HG03378 (cell line): ENCODE measurements at regions not wholly inside any gene's neighbourhood (a gene's known extent, or its start where the extent isn't known, plus 50 kb on each side); places are given as distances from the start of the nearest gene placed in this dataset.

Experiments used
- ATAC-seq: cut with Tn5 transposase; IDR thresholded peaks from one replicate; pipeline ENCODE4 v1.9.1; 2021; ENCODE audit warnings: mild to moderate bottlenecking, moderate library complexity; ENCODE audit not compliant: unreplicated experiment

DNA sequence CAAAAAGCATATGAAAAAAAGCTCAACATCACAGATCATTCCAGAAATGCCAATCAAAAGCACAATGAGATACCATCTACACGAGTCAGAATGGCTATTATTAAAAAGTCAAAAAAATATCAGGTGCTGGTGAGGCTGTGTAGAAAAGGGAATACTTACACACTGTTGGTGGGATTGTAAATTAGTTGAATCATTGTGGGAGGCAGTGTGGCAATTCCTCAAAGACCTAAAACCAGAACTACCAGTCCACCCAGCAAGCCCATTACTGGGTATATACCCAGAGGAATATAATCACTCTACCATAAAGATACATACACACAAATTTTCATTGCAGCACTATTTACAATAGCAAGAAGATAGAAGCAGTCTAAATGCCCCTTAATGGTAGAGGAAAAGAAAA is 529.9 kb downstream of the SLITRK1 start:
- no peak for ATAC-seq

- ATAC-seq = no peak
These were observed 531.7 kb downstream of the SLITRK1 start for GRCh38 chr13:83350569-83350968.

DNA sequence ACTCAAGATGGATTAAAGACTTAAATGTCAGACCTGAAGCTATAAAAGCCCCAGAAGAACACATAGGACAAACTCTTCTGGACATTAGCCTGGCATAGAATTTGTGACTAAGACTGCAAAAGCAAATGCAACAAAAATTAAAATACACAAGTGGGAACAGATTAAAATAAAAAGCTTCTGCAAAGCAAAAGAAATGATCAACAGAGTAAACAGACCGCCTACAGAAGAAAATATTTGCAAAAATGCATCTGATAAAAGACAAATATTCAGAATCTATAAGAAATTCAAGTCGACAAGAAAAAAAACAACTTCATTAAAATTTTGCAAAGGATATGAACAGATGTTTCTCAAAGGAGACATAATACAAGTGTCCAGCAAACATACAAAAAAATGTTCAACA is 537.8 kb downstream of the SLITRK1 start:
- ATAC-seq = no peak

- ATAC-seq = no peak
These were observed 542.1 kb downstream of the SLITRK1 start for GRCh38 chr13:83340170-83340569.

DNA sequence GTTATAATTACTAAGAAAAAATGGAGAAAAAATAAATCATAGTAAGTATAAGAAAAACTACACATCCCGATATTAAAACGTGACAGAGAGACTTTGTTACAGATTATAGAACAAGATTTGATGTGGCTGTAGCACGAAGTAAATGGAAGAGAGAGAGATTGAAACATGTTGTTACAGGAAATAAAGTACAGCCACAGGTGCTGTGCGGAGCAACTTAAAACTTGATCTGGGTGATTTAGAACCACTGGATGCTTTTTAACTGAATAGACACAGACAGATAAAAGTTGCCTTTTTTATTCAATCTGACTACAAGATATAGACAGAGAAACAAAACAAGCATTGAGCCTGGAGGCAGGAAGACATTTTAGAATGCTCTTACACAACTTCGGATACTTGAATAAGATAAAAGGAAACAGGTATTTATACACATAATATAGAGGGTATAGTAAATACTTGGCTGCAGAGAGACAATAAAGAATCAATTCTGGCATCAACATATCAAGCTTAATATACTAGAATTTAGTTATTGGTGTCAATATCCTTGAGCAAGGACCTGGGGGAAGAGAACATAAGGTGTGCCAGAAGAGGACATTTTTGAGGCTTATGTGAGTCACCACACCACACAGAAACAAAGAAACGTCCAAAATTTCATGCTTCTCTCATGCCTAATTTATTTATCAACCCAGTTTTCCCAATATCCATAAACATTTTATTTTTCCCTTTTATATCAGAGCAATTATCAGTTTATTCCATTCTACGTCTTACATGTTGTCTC is 548.5 kb downstream of the SLITRK1 start:
- ATAC-seq = no peak

DNA sequence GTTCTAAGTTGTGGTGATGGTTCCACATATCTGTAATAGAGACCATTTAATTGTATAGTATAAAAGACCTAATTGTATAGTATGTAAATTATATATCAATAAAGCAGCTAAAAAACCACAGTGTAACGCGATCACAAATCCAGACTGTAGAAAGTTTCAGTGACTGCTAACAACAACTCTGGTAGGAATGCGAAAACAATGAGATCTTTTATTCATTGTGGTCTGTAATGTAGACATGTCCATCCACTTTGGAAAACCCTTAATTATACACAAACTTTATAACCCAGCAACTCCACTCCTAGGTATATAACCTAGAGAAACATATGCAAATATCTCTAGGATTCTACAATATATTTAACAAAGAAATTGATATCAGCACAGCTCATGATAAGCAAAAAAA is 549.5 kb downstream of the SLITRK1 start:
- ATAC-seq = no peak

- ATAC-seq = no peak
These were observed 555.2 kb downstream of the SLITRK1 start for GRCh38 chr13:83327091-83327490.

- no peak for ATAC-seq
These were observed 557.0 kb downstream of the SLITRK1 start for GRCh38 chr13:83325125-83325853.

GRCh38 chr13:83311886-83312577 is 570.2 kb downstream of the SLITRK1 start:
- no peak for ATAC-seq

DNA sequence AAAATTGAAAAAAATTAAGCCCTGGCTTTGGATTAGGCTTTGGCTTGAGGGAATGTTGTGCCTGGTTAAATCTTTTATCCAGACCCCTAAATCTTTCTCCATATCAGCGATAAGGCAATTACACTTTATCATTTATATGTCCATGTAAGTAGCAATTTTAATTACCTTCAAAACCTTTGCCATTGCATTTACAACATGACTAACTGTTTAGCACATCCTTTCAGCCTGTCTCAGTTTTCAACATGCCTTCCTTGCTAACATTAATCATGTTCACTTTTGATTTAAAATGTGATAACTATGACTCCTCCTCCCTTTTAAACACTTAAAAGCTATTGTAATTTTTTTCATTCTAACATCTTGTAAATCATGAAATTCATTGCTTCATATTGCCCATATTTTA is 583.7 kb downstream of the SLITRK1 start:
- no peak for ATAC-seq

GRCh38 chr13:83297586-83298290 is 584.5 kb downstream of the SLITRK1 start:
- no peak for ATAC-seq

- ATAC-seq = no peak
These were observed 586.6 kb downstream of the SLITRK1 start for GRCh38 chr13:83295686-83296085.

DNA sequence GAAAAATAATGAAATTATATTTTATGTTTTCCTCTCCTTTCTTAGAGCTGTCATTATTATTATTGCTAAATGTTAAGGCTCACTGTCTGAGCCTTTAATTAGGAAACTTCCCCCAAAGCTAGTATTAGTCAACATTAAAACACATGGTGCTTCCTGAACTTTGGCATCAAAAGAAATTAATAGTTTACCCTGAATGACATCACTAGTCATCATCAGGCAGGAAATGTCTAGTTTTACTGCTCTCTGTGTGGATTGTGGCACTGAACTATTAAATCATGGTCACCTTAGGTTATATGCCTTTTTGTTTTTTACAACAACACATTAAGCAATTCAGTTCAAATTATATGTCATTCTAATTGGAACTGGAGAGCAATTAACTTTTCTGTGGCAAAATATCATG is 595.5 kb downstream of the SLITRK1 start:
- ATAC-seq = no peak

DNA sequence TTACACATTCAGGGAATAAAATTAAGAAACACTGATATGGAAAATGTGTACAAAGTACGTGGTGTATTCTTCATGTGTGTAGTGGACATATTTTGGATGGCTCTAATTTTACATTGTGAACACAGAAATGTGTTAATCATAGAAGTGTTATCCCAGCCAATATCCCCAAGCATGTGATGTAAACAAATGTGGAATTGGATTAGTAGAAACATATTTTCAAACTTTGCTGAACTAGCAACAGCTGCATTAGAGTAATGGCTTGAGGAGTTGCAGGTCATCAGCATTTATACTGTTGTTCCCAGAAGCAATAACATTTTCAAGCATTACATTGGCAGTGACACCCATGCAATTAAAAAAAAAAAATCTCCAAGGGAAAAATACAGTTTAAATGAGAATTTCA is 600.6 kb downstream of the SLITRK1 start:
- no peak for ATAC-seq

DNA sequence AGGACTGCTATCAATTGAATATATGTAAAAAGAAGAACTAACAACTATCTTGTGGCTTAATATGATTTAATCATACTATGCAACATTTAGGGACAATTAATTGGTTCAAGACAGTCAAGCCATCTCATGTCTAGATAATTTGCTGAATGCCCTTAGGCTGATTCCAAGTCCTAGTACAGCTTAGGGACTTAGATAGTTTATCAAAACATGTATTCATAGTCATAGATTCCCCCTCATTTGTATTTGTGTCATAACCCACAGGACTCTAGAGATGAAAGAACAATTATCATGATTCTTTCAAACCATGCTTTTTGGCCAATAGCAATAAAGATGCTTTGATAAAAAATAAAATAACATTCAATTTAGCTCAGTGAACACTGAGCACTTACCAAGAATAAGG is 607.6 kb downstream of the SLITRK1 start:
- ATAC-seq = no peak

DNA sequence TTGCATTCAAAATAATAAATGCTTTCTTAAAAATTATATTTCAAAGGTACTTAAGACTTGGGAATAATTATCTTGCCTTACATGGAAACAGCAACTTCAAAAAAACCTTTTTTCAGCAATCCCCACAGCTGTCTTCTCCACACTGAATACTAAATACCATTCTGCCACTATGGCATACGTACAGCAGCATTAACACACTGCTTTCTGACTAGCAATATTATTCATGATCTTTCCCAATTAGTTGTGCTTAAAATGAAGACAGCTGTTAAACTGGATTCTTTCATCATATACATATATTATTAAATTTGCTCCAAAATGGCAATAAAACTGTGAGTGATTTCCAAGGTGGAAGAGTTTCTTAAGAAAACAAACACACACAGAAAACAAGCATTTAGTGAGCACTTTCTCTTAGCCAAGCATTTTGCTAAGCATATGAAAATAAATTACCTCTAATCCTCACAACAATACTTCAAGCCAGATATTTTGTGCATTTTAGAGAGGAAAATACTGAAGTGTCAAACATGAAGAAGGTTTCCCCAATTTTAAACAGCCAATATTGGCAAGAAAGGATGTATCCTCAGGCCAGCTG is 609.5 kb downstream of the SLITRK1 start:
- ATAC-seq = no peak

DNA sequence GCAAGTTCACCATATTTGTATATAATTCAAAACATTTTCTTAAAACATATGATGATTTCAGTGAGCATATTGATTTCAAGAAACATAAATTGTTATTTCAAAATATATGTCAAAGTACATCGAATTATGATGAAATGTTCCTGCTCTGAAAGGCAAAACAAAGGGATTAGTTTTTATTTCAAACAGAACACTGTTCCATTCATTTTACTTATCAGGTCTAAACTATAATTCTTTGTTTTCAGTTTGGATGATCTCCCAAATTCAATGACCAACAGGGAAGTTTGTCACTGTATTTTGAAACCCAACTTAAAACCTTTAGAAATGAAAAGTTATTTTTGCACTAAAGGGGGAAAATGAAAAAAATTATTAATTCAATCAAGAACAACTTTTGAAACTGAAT is 610.2 kb downstream of the SLITRK1 start:
- no peak for ATAC-seq

DNA sequence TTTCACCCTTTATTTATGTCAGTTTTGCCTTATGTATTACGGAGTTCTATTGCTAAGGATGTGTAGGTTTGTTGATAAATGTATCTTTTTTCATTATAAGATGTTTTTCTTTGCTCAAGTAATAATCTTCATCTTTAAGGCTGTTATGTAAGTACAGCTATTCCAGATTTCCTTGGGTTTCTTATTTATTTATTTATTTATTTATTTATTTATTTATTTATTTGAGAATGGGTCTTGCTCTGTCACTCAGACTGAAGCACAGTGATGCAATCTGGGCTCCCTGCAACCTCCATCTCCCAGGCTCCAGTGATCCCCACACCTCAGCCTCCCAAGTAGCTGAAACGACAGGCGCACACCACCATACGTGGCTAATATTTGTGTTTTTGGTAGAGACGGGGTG is 617.0 kb downstream of the SLITRK1 start:
- ATAC-seq = no peak

GRCh38 chr13:83248751-83249150 is 633.5 kb downstream of the SLITRK1 start:
- ATAC-seq = no peak

DNA sequence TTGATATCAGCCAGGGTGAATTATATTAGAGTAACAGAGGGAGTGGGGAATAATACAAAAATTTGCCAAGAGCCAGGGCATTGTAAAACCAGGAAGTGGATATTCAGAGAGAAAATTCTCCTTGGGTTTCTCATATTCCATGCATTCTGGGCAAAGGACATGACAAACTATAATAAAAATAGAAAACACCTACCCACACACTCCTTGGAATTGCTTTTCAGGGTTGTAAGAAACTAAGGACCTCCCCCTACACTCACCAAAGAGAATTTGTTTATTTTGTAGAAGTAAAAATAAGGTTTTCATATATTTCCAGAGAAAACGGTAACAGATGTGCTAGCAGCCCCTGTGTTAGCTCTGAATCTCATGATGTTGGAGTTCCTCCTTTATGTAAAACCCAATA is 649.6 kb downstream of the SLITRK1 start:
- ATAC-seq = no peak
